Prostate gland (tissue), 2 donors: ENCODE measurements at regions not wholly inside any gene's neighbourhood (a gene's known extent, or its start where the extent isn't known, plus 50 kb on each side); places are given as distances from the start of the nearest gene placed in this dataset.

Experiments used
- POLR2A ChIP-seq: fragments of 450-650 bp; IDR thresholded peaks from one replicate; pipeline ENCODE4 v1.6.1; 2016; ENCODE audit warnings: antibody characterized with exemption, mild to moderate bottlenecking
- TF ChIP-seq, protein P1 (sequence below), 4 experiments: fragments of 200-600 bp in 2 of 4; fragments of 450-650 bp in 2 of 4; sonication (generic) in 2 of 4; IDR thresholded peaks; 1 replicate in 3 of 4; 2 replicates in 1 of 4; pipeline ENCODE4 v1.5.1; 2016 to 2019; ENCODE audit warnings: antibody characterized with exemption in 4 of 4, mild to moderate bottlenecking in 2 of 4, moderate library complexity in 2 of 4

DNA sequence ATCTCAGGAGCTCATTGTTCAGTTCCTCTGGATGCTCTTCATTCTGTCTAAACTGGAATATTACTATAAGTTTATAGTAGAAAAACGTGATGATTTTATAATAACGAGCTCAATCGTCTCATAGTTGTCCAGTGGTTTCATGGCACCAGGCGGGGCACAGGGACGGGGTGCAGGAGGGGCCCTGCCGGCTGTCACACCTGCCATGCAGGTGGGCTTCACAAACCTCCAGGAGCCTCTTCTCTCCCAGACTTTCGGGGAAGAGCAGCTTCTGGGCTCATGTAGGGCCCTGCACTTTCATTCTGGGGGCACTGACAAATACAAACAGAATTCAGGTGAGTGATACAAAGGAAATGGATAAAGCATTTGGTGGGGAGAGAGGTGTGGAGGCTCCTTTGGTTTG is 146.9 kb upstream of the KLF6 start:
- TF ChIP-seq, protein P1, sequence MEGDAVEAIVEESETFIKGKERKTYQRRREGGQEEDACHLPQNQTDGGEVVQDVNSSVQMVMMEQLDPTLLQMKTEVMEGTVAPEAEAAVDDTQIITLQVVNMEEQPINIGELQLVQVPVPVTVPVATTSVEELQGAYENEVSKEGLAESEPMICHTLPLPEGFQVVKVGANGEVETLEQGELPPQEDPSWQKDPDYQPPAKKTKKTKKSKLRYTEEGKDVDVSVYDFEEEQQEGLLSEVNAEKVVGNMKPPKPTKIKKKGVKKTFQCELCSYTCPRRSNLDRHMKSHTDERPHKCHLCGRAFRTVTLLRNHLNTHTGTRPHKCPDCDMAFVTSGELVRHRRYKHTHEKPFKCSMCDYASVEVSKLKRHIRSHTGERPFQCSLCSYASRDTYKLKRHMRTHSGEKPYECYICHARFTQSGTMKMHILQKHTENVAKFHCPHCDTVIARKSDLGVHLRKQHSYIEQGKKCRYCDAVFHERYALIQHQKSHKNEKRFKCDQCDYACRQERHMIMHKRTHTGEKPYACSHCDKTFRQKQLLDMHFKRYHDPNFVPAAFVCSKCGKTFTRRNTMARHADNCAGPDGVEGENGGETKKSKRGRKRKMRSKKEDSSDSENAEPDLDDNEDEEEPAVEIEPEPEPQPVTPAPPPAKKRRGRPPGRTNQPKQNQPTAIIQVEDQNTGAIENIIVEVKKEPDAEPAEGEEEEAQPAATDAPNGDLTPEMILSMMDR (IDR thresholded peaks at IDR 0.05) = no peak
- TF ChIP-seq POLR2A = no peak
